ENCODE measurements at regions not wholly inside any gene's neighbourhood (a gene's known extent, or its start where the extent isn't known, plus 50 kb on each side); places are given as distances from the start of the nearest gene placed in this dataset.

DNA sequence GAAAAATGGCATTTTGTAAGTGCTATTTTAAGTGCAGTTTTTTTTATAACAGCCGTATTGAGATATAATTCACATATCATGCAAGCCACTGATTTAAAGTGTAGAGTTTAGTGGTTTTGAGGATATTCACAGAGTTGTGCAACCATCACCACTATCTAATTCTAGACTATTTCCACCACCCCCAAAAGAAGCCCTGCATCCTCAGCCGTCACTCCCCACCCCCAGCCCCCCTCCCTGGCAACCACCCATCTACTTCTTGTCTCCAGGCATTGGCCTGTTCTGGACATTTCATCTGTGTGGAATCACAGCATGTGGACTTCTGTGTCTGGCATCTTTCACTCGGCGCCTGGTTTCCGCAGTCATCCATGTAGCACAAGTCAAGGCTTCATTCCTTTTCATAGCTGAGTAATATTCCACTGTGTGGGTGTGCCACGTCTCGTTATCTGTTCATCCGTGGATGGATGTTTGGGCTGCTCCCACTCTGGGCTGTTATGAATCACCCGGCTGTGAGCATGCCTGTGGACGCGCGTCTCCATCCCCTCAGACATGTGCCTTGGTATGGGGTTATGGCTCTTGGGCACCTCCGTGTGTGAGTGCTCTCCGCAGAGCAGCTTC is 138.4 kb upstream of the CIBAR2 start:
- Mint-ChIP-seq H3K27ac (no peak overlapping the region), H3K4me1 (peaks cover 7% of the 10 kb centered on the region), H3K36me3 (no peaks in the 10 kb centered on the region), H3K4me3 (no peak overlapping the region), H3K27me3 (peaks cover 21% of the 10 kb centered on the region), H3K9me3 (no peaks in the 10 kb centered on the region)
- DNase-seq, result no peak
- CTCF ChIA-PET, result no interaction called here

DNA sequence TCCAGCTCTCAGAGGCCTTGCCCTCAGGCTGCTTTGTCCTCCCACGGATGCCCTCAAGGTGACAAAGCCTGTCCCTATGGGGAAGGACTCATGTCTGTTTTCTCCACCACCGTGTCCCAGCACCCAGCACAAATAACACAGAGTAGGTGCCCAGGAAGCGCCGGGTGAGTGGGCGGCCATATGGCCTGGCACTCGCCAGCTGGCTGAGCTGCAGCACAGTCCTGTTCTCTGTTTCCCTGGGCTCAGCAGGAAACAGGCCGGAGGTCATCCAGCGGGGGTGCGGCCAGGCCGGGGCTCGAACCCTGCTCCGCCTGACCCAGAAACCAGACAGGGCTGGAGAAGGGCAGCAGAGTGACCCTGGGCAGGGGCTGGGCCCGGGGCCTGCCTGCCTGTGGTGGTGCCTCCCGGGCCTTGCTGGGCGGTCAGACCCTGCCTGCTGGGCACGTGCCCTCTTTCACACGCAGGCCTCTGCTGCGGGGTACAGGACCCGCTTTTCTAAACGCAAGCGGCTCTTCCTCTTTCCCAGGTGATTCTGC is 139.0 kb upstream of the CIBAR2 start:
- no peaks in the 10 kb centered on the region for H3K36me3 Mint-ChIP-seq
- no peak for DNase-seq
- CTCF ChIA-PET, result interaction anchor here (1.1 to 3.3 kb wide), 3 partner anchors 13 to 365 kb away, joined by 3 to 27 read pairs (median 12); no protein-coding TSS in a partner anchor
- H3K27me3 Mint-ChIP-seq, result peaks cover 21% of the 10 kb centered on the region
- H3K27ac Mint-ChIP-seq, result no peak overlapping the region
- no peaks in the 10 kb centered on the region for H3K9me3 Mint-ChIP-seq
- peaks cover 7% of the 10 kb centered on the region for H3K4me1 Mint-ChIP-seq
- no peak overlapping the region for H3K4me3 Mint-ChIP-seq

DNA sequence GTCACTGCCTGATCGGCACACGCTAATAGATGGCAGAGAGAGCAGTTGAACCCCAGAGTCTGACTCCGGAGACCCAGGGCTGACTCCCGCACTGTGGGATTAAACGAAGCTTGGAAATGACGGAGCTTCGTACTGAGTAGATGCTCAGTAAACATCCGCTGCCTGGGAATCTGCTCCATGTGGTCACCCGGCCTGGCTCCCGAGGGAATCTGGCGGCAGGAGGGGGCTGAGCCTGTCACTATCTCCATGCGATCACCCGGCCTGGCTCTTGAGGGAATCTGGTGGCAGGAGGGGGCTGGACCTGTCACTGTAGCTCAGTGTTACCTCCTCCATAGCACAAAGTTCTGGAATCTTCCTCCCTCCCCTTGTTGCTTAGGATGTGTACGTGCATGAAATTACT is 139.7 kb upstream of the CIBAR2 start:
- CTCF ChIA-PET, result interaction anchor here (0.9 to 3.3 kb wide), 8 partner anchors 9 to 364 kb away, joined by 3 to 27 read pairs (median 5); no protein-coding TSS in a partner anchor
- Mint-ChIP-seq H3K4me3 (no peak overlapping the region), H3K27me3 (peaks cover 23% of the 10 kb centered on the region), H3K9me3 (no peaks in the 10 kb centered on the region), H3K36me3 (no peaks in the 10 kb centered on the region), H3K4me1 (peaks cover 7% of the 10 kb centered on the region), H3K27ac (no peak overlapping the region)
- DNase-seq, result no peak

DNA sequence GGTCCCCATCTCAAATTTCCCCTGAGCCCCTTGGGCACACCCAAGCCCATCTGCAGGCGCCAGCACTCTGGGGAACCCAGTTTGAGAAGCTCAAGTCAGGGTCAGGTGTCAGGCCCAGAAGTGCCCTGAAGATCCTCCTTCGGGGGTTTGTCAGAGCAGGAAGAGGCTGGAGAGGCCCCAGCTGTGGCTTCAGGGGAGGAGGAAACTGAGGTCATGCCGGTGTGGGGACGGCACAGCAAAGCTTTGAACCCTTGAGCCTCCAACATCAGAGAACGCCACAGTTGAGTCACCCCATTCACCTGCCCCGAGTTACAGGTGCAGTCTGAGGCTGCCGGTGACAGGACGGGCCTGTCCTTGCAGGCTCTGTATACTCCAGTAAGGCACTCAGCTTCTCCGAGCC is 140.2 kb upstream of the CIBAR2 start:
- Mint-ChIP-seq H3K27ac (peak overlapping the region; percentile 42), H3K4me3 (no peak overlapping the region), H3K27me3 (peaks cover 21% of the 10 kb centered on the region), H3K9me3 (no peaks in the 10 kb centered on the region), H3K4me1 (peaks cover 7% of the 10 kb centered on the region), H3K36me3 (no peaks in the 10 kb centered on the region)
- DNase-seq, result peak; percentile 37
- CTCF ChIA-PET, result interaction anchor here (0.9 to 3.3 kb wide), 12 partner anchors 9 to 444 kb away, joined by 3 to 27 read pairs (median 4); no protein-coding TSS in a partner anchor

GRCh38 chr16:85253084-85253941 is 141.0 kb upstream of the CIBAR2 start:
- DNase-seq, result peak; percentile 75
- no peaks in the 10 kb centered on the region for H3K36me3 Mint-ChIP-seq
- peaks cover 23% of the 10 kb centered on the region for H3K27me3 Mint-ChIP-seq
- H3K4me3 Mint-ChIP-seq, result no peak overlapping the region
- H3K9me3 Mint-ChIP-seq, result no peaks in the 10 kb centered on the region
- CTCF ChIA-PET, result interaction anchor here (0.8 to 3.3 kb wide), 15 partner anchors 8 to 443 kb away, joined by 3 to 27 read pairs (median 3); no protein-coding TSS in a partner anchor
- peak overlapping the region; percentile 45 for H3K27ac Mint-ChIP-seq
- H3K4me1 Mint-ChIP-seq, result peaks cover 7% of the 10 kb centered on the region

- CTCF ChIA-PET, result interaction anchor here (0.8 to 3.3 kb wide), 11 partner anchors 9 to 162 kb away, joined by 3 to 27 read pairs (median 3); no protein-coding TSS in a partner anchor
- Mint-ChIP-seq H3K4me3 (no peak overlapping the region), H3K9me3 (no peaks in the 10 kb centered on the region), H3K4me1 (peaks cover 7% of the 10 kb centered on the region), H3K36me3 (no peaks in the 10 kb centered on the region), H3K27ac (no peak overlapping the region), H3K27me3 (peaks cover 29% of the 10 kb centered on the region)
- DNase-seq, result no peak
Observed at GRCh38 chr16:85254051-85254450, 141.8 kb upstream of the CIBAR2 start.

GRCh38 chr16:85254921-85255320 is 142.6 kb upstream of the CIBAR2 start:
- CTCF ChIA-PET, result interaction anchor here (1.0 to 3.3 kb wide), 4 partner anchors 9 to 140 kb away, joined by 3 to 27 read pairs (median 4); no protein-coding TSS in a partner anchor
- DNase-seq, result no peak
- Mint-ChIP-seq H3K9me3 (no peaks in the 10 kb centered on the region), H3K4me3 (no peak overlapping the region), H3K4me1 (peaks cover 7% of the 10 kb centered on the region), H3K27ac (no peak overlapping the region), H3K36me3 (no peaks in the 10 kb centered on the region), H3K27me3 (peaks cover 37% of the 10 kb centered on the region)

- H3K4me1 Mint-ChIP-seq, result peaks cover 7% of the 10 kb centered on the region
- DNase-seq, result no peak
- peaks cover 41% of the 10 kb centered on the region for H3K27me3 Mint-ChIP-seq
- no peaks in the 10 kb centered on the region for H3K9me3 Mint-ChIP-seq
- no peaks in the 10 kb centered on the region for H3K36me3 Mint-ChIP-seq
- H3K4me3 Mint-ChIP-seq, result no peak overlapping the region
- CTCF ChIA-PET, result interaction anchor here (1.0 to 2.8 kb wide), 3 partner anchors 11 to 141 kb away, joined by 3 to 13 read pairs (median 4); no protein-coding TSS in a partner anchor
- H3K27ac Mint-ChIP-seq, result no peak overlapping the region
Observed at GRCh38 chr16:85255777-85256176, 143.5 kb upstream of the CIBAR2 start.

- H3K27me3 Mint-ChIP-seq, result peaks cover 46% of the 10 kb centered on the region
- no peak overlapping the region for H3K27ac Mint-ChIP-seq
- no peaks in the 10 kb centered on the region for H3K36me3 Mint-ChIP-seq
- H3K4me3 Mint-ChIP-seq, result no peak overlapping the region
- no peak for DNase-seq
- CTCF ChIA-PET, result interaction anchor here (1.0 to 2.8 kb wide), 3 partner anchors 11 to 142 kb away, joined by 3 to 13 read pairs (median 4); no protein-coding TSS in a partner anchor
- no peaks in the 10 kb centered on the region for H3K9me3 Mint-ChIP-seq
- peaks cover 7% of the 10 kb centered on the region for H3K4me1 Mint-ChIP-seq
Observed at GRCh38 chr16:85256190-85256739, 144.0 kb upstream of the CIBAR2 start.

- Mint-ChIP-seq H3K27me3 (peaks cover 58% of the 10 kb centered on the region), H3K4me3 (no peak overlapping the region), H3K27ac (no peak overlapping the region), H3K4me1 (peaks cover 4% of the 10 kb centered on the region), H3K36me3 (no peaks in the 10 kb centered on the region), H3K9me3 (no peaks in the 10 kb centered on the region)
- DNase-seq, result no peak
- CTCF ChIA-PET, result interaction anchor here (1.3 to 2.8 kb wide), 3 partner anchors 9 to 143 kb away, joined by 4 to 13 read pairs (median 4); no protein-coding TSS in a partner anchor
Observed at GRCh38 chr16:85257483-85257882, 145.2 kb upstream of the CIBAR2 start.

GRCh38 chr16:85258166-85258565 is 145.9 kb upstream of the CIBAR2 start:
- Mint-ChIP-seq H3K27me3 (peaks cover 65% of the 10 kb centered on the region), H3K9me3 (no peaks in the 10 kb centered on the region), H3K4me3 (no peak overlapping the region), H3K27ac (no peak overlapping the region), H3K36me3 (no peaks in the 10 kb centered on the region), H3K4me1 (peaks cover 2% of the 10 kb centered on the region)
- DNase-seq, result no peak
- CTCF ChIA-PET, result interaction anchor here (1.3 to 2.8 kb wide), 2 partner anchors 9 to 13 kb away, joined by 4 to 13 read pairs; no protein-coding TSS in a partner anchor

- Mint-ChIP-seq H3K27ac (no peak overlapping the region), H3K4me1 (peaks cover 1% of the 10 kb centered on the region), H3K9me3 (no peaks in the 10 kb centered on the region), H3K4me3 (no peak overlapping the region), H3K36me3 (no peaks in the 10 kb centered on the region), H3K27me3 (peaks cover 65% of the 10 kb centered on the region)
- CTCF ChIA-PET, result interaction anchor here (2.8 kb wide), 1 partner anchor 13 kb away, joined by 13 read pairs; no protein-coding TSS in a partner anchor
- no peak for DNase-seq
Observed at GRCh38 chr16:85258629-85259028, 146.4 kb upstream of the CIBAR2 start.

DNA sequence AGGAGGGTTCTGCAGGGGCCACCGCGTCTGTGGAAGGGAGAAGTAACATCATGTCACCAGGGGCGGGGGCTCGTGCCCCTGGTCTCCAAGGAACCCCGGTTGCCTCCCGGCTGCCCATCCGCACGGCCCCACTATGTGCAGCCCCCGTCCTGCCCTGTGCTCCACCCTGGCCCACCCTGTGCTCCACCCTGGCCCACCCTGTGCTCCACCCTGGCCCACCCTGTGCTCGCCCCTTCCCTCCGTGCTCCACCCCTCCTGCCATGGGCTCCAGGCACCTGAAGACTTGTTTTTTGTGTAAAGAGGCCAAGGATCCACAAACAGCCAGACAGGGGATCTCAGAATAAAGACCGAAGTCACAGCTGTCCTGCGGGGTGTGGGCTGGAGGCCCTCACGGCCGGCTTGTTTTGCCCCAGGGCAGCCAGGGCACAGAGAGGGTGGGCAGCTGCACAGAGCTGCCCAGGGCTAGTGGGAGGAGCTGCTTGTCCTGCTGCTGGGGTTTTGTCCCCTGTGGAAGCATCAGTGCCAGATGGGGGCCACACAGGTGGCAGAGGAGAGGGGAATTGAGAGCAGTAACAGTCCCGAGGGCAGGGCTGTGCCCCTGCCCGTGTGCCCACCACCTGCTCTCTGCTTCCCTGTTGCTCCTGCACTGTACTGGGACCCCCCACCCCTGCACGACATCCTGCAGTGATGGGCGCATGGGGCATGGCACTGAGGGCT is 147.0 kb upstream of the CIBAR2 start:
- H3K27ac Mint-ChIP-seq, result no peak overlapping the region
- DNase-seq, result no peak
- H3K9me3 Mint-ChIP-seq, result no peaks in the 10 kb centered on the region
- H3K4me1 Mint-ChIP-seq, result no peaks in the 10 kb centered on the region
- CTCF ChIA-PET, result interaction anchor here (0.5 kb wide), 1 partner anchor 311 kb away, joined by 3 read pairs; no protein-coding TSS in a partner anchor
- peaks cover 70% of the 10 kb centered on the region for H3K27me3 Mint-ChIP-seq
- no peaks in the 10 kb centered on the region for H3K36me3 Mint-ChIP-seq
- no peak overlapping the region for H3K4me3 Mint-ChIP-seq
